SK-N-SH (cell line): ENCODE measurements at regions not wholly inside any gene's neighbourhood (a gene's known extent, or its start where the extent isn't known, plus 50 kb on each side); places are given as distances from the start of the nearest gene placed in this dataset.

Source experiments
- CTCF ChIA-PET: fragments of 300-600, 350-600 bp; formaldehyde crosslinking; extraction: SDS; loops from one replicate; lab custom pipeline; 2021; lab: Yijun Ruan, JAX
- POLR2A ChIA-PET: fragments of 350-600 bp; sonication (Branson Sonifier 250); formaldehyde crosslinking; extraction: SDS; loops from one replicate; lab custom pipeline; 2020; ENCODE audit warnings: antibody characterized with exemption, inconsistent platforms; lab: Yijun Ruan, JAX
- DNase-seq: peaks from one replicate; pipeline ENCODE4 v3.0.0; 2012
- H2AFZ ChIP-seq: fragments of 200-600 bp; sonication (generic); 2 replicates; pipeline ENCODE4 v1.8.1; 2016; ENCODE audit warnings: antibody characterized with exemption, mild to moderate bottlenecking, low read depth
- H3F3A ChIP-seq: fragments of 200-600 bp; sonication (generic); replicated peaks from 2 replicates; pipeline ENCODE3; 2016; ENCODE audit warnings: antibody characterized with exemption, mild to moderate bottlenecking; ENCODE audit not compliant: insufficient read depth
- H3K27ac ChIP-seq, 2 experiments: fragments of 200-500 bp in 1 of 2; fragments of 200-600 bp in 1 of 2; sonication (Bioruptor generic) in 1 of 2; sonication (generic), shearing (Covaris generic) in 1 of 2; 2 replicates each; pipeline versions ENCODE4 v1.5.1 to v1.6.1; 2014 to 2016; ENCODE audit warnings: low read depth in 2 of 2, inconsistent platforms in 1 of 2, low read length in 1 of 2, mild to moderate bottlenecking in 1 of 2, mixed read lengths in 1 of 2
- H3K27me3 ChIP-seq: fragments of 200-600 bp; sonication (generic), shearing (Covaris generic); 2 replicates; pipeline ENCODE4 v1.6.1; 2016; ENCODE audit warnings: mixed run types; ENCODE audit not compliant: insufficient read depth
- H3K36me3 ChIP-seq, 2 experiments: fragments of 200-500 bp in 1 of 2; fragments of 200-600 bp in 1 of 2; sonication (Bioruptor generic) in 1 of 2; sonication (generic) in 1 of 2; replicated peaks in 1 of 2; 2 replicates each; pipeline versions ENCODE3 to v1.5.1; 2014 to 2016; ENCODE audit warnings: low read length in 1 of 2, mild to moderate bottlenecking in 1 of 2; ENCODE audit not compliant: insufficient read depth in 2 of 2, control insufficient read depth in 1 of 2
- H3K4me1 ChIP-seq, 2 experiments: fragments of 200-500 bp in 1 of 2; fragments of 200-600 bp in 1 of 2; sonication (Bioruptor generic) in 1 of 2; sonication (generic), shearing (Covaris generic) in 1 of 2; 2 replicates each; pipeline versions ENCODE4 v1.5.1 to v1.6.1; 2014 to 2016; ENCODE audit warnings: low read depth in 1 of 2, low read length in 1 of 2, mixed run types in 1 of 2; ENCODE audit not compliant: insufficient read depth in 2 of 2, control insufficient read depth in 1 of 2
- H3K4me2 ChIP-seq: fragments of 200-600 bp; sonication (generic), shearing (Covaris generic); 2 replicates; pipeline ENCODE4 v1.6.1; 2017; ENCODE audit warnings: mixed run types
- H3K4me3 ChIP-seq, 2 experiments: fragments of 200-500 bp in 1 of 2; fragments of 200-600 bp in 1 of 2; sonication (Bioruptor generic) in 1 of 2; sonication (generic), shearing (Covaris generic) in 1 of 2; 2 replicates each; pipeline versions ENCODE4 v1.5.1 to v1.8.1; 2014 to 2016; ENCODE audit warnings: low read depth in 2 of 2, inconsistent platforms in 1 of 2, low read length in 1 of 2, mild to moderate bottlenecking in 1 of 2, mixed read lengths in 1 of 2, moderate library complexity in 1 of 2
- H3K79me2 ChIP-seq: fragments of 200-600 bp; sonication (generic); 2 replicates; pipeline ENCODE4 v1.8.1; 2017; ENCODE audit warnings: mild to moderate bottlenecking; ENCODE audit not compliant: insufficient read depth
- H3K9ac ChIP-seq: fragments of 200-600 bp; sonication (generic); 2 replicates; pipeline ENCODE4 v1.6.1; 2017; ENCODE audit warnings: mixed run types
- H3K9me2 ChIP-seq: fragments of 200-600 bp; sonication (generic); 2 replicates; pipeline ENCODE4 v1.6.1; 2017; ENCODE audit warnings: mixed run types
- H3K9me3 ChIP-seq: fragments of 200-600 bp; sonication (generic); 2 replicates; pipeline ENCODE4 v1.6.1; 2017; ENCODE audit warnings: mixed run types, mild to moderate bottlenecking, moderate library complexity
- H4K20me1 ChIP-seq: fragments of 200-600 bp; sonication (generic); 2 replicates; pipeline ENCODE4 v1.6.1; 2017; ENCODE audit warnings: mild to moderate bottlenecking, mixed run types; ENCODE audit not compliant: insufficient read depth
- CHD2 ChIP-seq: fragments of 150-350 bp; IDR thresholded peaks from 2 replicates; pipeline ENCODE4 v1.6.1; 2018; ENCODE audit warnings: low read length; ENCODE audit not compliant: partially characterized antibody
- ELF1 ChIP-seq: IDR thresholded peaks from 2 replicates; pipeline ENCODE4 v1.4.0; 2012
- EZH2phosphoT487 ChIP-seq: fragments of 200-600 bp; sonication (generic); IDR thresholded peaks from 2 replicates; pipeline ENCODE4 v1.6.1; 2017; ENCODE audit warnings: low read depth, mixed run types, mild to moderate bottlenecking, antibody characterized with exemption, moderate library complexity, borderline replicate concordance
- FOSL2 ChIP-seq: IDR thresholded peaks from 2 replicates; pipeline ENCODE4 v1.4.0; 2012; ENCODE audit warnings: low read depth, mild to moderate bottlenecking, moderate library complexity, borderline replicate concordance
- GABPA ChIP-seq: IDR thresholded peaks from 2 replicates; pipeline ENCODE4 v1.4.0; 2012; ENCODE audit warnings: low read depth, mild to moderate bottlenecking
- GATA2 ChIP-seq: sonication (generic); formaldehyde crosslinking; IDR thresholded peaks from 2 replicates; pipeline ENCODE4 v1.5.0; 2020; ENCODE audit warnings: mild to moderate bottlenecking, missing genetic modification reagents
- MAX ChIP-seq: IDR thresholded peaks from 2 replicates; pipeline ENCODE4 v1.4.0; 2012; ENCODE audit warnings: low read depth
- NFIC ChIP-seq: IDR thresholded peaks from 2 replicates; pipeline ENCODE4 v1.4.0; 2012; ENCODE audit warnings: borderline replicate concordance
- NRF1 ChIP-seq: IDR thresholded peaks from 2 replicates; pipeline ENCODE4 v1.6.1; 2012; ENCODE audit warnings: low read depth, mild to moderate bottlenecking, low read length
- PBX3 ChIP-seq: IDR thresholded peaks from 2 replicates; pipeline ENCODE4; 2012
- POLR2AphosphoS5 ChIP-seq: IDR thresholded peaks from 2 replicates; pipeline ENCODE4 v1.6.1; 2012; ENCODE audit warnings: low read depth, low read length
- RAD21 ChIP-seq: IDR thresholded peaks from 2 replicates; pipeline ENCODE4 v1.6.1; 2012; ENCODE audit warnings: mild to moderate bottlenecking, low read length
- RXRA ChIP-seq: IDR thresholded peaks from 2 replicates; pipeline ENCODE4 v1.4.0; 2012; ENCODE audit warnings: low read depth, mild to moderate bottlenecking, borderline replicate concordance
- SIN3A ChIP-seq: IDR thresholded peaks from 2 replicates; pipeline ENCODE4 v1.6.1; 2012; ENCODE audit warnings: low read depth, mild to moderate bottlenecking, low read length, moderate library complexity, borderline replicate concordance
- TAF1 ChIP-seq: IDR thresholded peaks from 2 replicates; pipeline ENCODE4 v1.6.1; 2012; ENCODE audit warnings: low read depth, mild to moderate bottlenecking, low read length, moderate library complexity, borderline replicate concordance
- TCF12 ChIP-seq: IDR thresholded peaks from 2 replicates; pipeline ENCODE4 v1.4.0; 2012
- TEAD4 ChIP-seq: IDR thresholded peaks from 2 replicates; pipeline ENCODE4 v1.4.0; 2012; ENCODE audit warnings: mild to moderate bottlenecking, borderline replicate concordance; ENCODE audit not compliant: insufficient read depth
- USF1 ChIP-seq: IDR thresholded peaks from 2 replicates; pipeline ENCODE4 v1.4.0; 2012; ENCODE audit warnings: low read depth, borderline replicate concordance
- USF2 ChIP-seq: fragments of 150-350 bp; IDR thresholded peaks from 2 replicates; pipeline ENCODE4 v1.6.1; 2017; ENCODE audit warnings: antibody characterized with exemption, low read length, low read depth, borderline replicate concordance
- YY1 ChIP-seq: IDR thresholded peaks from 2 replicates; pipeline ENCODE4 v1.4.0; 2012; ENCODE audit warnings: low read depth, mild to moderate bottlenecking
- WGBS: methylation state at CpG from one replicate; pipeline ENCODE4 v1.1.6; 2017; ENCODE audit warnings: low lambda C conversion rate; 5-methylcytosine and 5-hydroxymethylcytosine counted together

- no peak overlapping the region for H3K27ac ChIP-seq
- POLR2A ChIA-PET, result no interaction called here
- H3K4me1 ChIP-seq, result peaks cover 0 to 4% of the 10 kb centered on the region in 2 experiments; a peak in 1 of 4 replicates
- H3F3A ChIP-seq, result no peaks in the 10 kb centered on the region
- DNase-seq, result no peak
- no peaks in the 10 kb centered on the region for H4K20me1 ChIP-seq
- no peak overlapping the region for H2AFZ ChIP-seq
- no peaks in the 10 kb centered on the region for H3K9me2 ChIP-seq
- no peaks in the 10 kb centered on the region for H3K79me2 ChIP-seq
- no peak overlapping the region for H3K4me2 ChIP-seq
- CTCF ChIA-PET, result interaction anchor here (0.9 to 1.2 kb wide), 2 partner anchors 10 to 35 kb away, joined by 3 read pairs; no protein-coding TSS in a partner anchor
- WGBS, result 31% methylated on average over 9 of the region's 10 CpGs
- no peaks in the 10 kb centered on the region for H3K27me3 ChIP-seq
- H3K9ac ChIP-seq, result no peak overlapping the region
- no peaks in the 10 kb centered on the region for H3K36me3 ChIP-seq
- H3K4me3 ChIP-seq, result no peak overlapping the region
- TF ChIP-seq RAD21 (no peak), PBX3 (no peak), TAF1 (no peak), TEAD4 (no peak), POLR2AphosphoS5 (no peak), FOSL2 (no peak), USF1 (no peak), YY1 (no peak), RXRA (no peak), MAX (no peak), NRF1 (no peak), USF2 (no peak), ELF1 (no peak), GABPA (no peak)
- no peaks in the 10 kb centered on the region for H3K9me3 ChIP-seq
Measured at GRCh38 chr1:5402618-5403017, 589.6 kb downstream of the NPHP4 start.

- no peak overlapping the region for H3K4me2 ChIP-seq
- no peaks in the 10 kb centered on the region for H3K36me3 ChIP-seq
- no peaks in the 10 kb centered on the region for H3K9me2 ChIP-seq
- no peak overlapping the region for H2AFZ ChIP-seq
- DNase-seq, result no peak
- no peak overlapping the region for H3K4me3 ChIP-seq
- ChIA-PET POLR2A (no interaction called here), CTCF (no interaction called here)
- no peaks in the 10 kb centered on the region for H3K27me3 ChIP-seq
- H3K27ac ChIP-seq, result no peak overlapping the region
- H3K79me2 ChIP-seq, result no peaks in the 10 kb centered on the region
- no peaks in the 10 kb centered on the region for H4K20me1 ChIP-seq
- no peaks in the 10 kb centered on the region for H3K9me3 ChIP-seq
- no peak overlapping the region for H3K9ac ChIP-seq
- peaks cover 0 to 4% of the 10 kb centered on the region in 2 experiments; a peak in 1 of 4 replicates for H3K4me1 ChIP-seq
- WGBS, result 14% methylated on average over 1 of the region's 1 CpG
- H3F3A ChIP-seq, result no peaks in the 10 kb centered on the region
- no peak for TF ChIP-seq NRF1
- TF ChIP-seq USF1, result no peak
- TF ChIP-seq MAX, result no peak
- TF ChIP-seq EZH2phosphoT487, result no peak
- TF ChIP-seq SIN3A, result no peak
- no peak for TF ChIP-seq CHD2
- TF ChIP-seq GATA2 (CRISPR knock-in tag), result no peak
- no peak for TF ChIP-seq TCF12
- TF ChIP-seq NFIC, result no peak
Measured at GRCh38 chr1:5399771-5400170, 592.5 kb downstream of the NPHP4 start.
